Erythroblast (primary cell): ENCODE measurements at regions not wholly inside any gene's neighbourhood (a gene's known extent, or its start where the extent isn't known, plus 50 kb on each side); places are given as distances from the start of the nearest gene placed in this dataset.

Experiments used
- GATA1 ChIP-seq: IDR thresholded peaks from 2 replicates; pipeline ENCODE4 v1.6.1; 2011; ENCODE audit warnings: low read depth, mild to moderate bottlenecking, control low read depth, low read length, moderate library complexity
- POLR2A ChIP-seq: IDR thresholded peaks from 2 replicates; pipeline ENCODE4 v1.6.1; 2011; ENCODE audit warnings: mild to moderate bottlenecking, low read length

- TF ChIP-seq POLR2A (no peak), GATA1 (no peak)
Measured at GRCh38 chr4:54908763-54909162, 216.6 kb downstream of the KDR start.
